ENCODE measurements at regions not wholly inside any gene's neighbourhood (a gene's known extent, or its start where the extent isn't known, plus 50 kb on each side); places are given as distances from the start of the nearest gene placed in this dataset.

DNA sequence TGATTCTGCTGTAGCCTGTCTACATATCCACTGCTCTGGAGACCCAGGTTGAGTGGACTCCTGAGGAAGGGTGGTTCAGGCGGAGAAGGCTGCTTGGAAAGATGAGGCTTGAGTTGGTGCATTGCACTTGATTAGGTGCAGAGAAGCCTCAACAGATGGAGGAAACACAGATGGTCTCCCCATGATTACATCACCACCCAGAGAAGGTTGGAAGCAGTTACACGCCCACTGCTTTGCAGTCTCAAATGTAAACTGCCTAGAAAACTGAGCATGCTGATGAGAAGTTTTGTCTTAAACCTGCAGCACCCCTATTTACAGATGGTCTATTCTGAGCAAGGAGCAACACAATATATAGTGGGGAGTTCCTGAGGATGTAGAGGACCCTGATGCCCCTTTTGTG lies 266.6 kb downstream of the PIK3R1 start:
- no peak overlapping the region for H3K27ac ChIP-seq
- intact Hi-C loops (cut with DNase I) = no loop called here
- TF ChIP-seq, protein P1, sequence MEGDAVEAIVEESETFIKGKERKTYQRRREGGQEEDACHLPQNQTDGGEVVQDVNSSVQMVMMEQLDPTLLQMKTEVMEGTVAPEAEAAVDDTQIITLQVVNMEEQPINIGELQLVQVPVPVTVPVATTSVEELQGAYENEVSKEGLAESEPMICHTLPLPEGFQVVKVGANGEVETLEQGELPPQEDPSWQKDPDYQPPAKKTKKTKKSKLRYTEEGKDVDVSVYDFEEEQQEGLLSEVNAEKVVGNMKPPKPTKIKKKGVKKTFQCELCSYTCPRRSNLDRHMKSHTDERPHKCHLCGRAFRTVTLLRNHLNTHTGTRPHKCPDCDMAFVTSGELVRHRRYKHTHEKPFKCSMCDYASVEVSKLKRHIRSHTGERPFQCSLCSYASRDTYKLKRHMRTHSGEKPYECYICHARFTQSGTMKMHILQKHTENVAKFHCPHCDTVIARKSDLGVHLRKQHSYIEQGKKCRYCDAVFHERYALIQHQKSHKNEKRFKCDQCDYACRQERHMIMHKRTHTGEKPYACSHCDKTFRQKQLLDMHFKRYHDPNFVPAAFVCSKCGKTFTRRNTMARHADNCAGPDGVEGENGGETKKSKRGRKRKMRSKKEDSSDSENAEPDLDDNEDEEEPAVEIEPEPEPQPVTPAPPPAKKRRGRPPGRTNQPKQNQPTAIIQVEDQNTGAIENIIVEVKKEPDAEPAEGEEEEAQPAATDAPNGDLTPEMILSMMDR (IDR thresholded peaks at IDR 0.05) = no peak
- peaks cover 2% of the 10 kb centered on the region for H3K9me3 ChIP-seq
- H3K4me1 ChIP-seq = no peaks in the 10 kb centered on the region
- no peak for DNase-seq
- no peak overlapping the region for H3K4me3 ChIP-seq
- no peaks in the 10 kb centered on the region for H3K36me3 ChIP-seq
- ATAC-seq = no peak
- H3K27me3 ChIP-seq (ENCODE audit: low read depth) = no peaks in the 10 kb centered on the region

DNA sequence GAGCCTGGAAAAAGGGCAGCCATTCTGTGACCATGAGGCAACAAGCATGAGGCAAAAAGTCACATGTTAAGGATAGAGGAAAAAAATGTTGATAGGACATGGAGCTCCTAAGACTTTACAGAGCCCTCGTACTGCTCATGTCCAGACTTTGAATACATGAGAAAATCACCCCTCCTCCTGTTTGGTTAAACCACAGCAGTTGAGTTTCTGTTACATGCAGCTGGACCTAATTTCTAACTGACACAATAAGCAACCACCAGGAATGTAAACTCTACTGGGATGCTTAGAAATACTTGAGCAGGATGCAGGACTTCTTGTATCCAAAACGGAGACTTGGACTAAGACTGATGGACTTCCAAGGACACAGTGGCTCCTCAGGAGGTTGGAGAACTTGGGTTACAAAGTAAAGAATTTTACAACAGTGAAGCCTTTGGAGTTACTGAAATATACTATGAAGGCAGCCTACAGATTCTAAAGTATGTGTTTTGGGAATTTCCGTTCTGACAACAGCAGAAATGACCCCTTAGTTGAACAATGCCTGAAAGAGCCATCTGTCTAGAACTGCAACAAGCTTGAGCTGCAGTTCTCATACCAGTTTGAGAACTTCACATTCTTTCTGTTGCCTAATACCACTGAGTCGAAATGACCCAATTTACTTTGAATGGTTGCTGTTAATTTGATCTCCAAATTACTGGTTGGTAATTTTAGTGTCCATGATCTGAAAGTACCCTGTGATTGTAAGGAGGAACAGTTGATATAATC lies 268.9 kb downstream of the PIK3R1 start:
- Histone ChIP-seq H3K27ac (no peak overlapping the region), H3K9me3 (peaks cover 11% of the 10 kb centered on the region), H3K36me3 (no peaks in the 10 kb centered on the region), H3K4me3 (no peak overlapping the region), H3K4me1 (no peaks in the 10 kb centered on the region), H3K27me3 (ENCODE audit: low read depth) (no peaks in the 10 kb centered on the region)
- ATAC-seq = no peak
- TF ChIP-seq, protein P1 (IDR thresholded peaks at IDR 0.05) = no peak
- no peak for DNase-seq
- intact Hi-C loops (cut with DNase I) = no loop called here

DNA sequence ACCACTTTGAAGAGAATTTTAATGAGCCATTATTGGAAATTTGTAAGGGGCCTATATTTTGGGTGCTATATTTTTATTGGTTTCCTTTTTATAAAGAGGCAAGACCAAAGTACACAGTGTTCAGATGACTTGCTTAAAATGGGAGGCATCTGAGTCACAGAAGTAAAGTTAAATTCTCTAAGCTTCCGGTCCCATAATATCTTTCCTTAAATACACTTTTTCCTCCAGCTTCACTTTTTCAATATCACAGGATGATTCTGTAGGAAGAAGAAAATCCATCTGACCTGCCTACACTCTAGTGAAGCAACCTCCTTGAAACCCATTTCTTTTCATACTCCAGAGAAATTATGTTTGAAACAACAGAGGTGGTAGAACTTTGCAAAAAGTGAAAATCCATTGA lies 274.0 kb downstream of the PIK3R1 start:
- Histone ChIP-seq H3K9me3 (peaks cover 11% of the 10 kb centered on the region), H3K4me3 (no peak overlapping the region), H3K36me3 (no peaks in the 10 kb centered on the region), H3K27me3 (ENCODE audit: low read depth) (no peaks in the 10 kb centered on the region), H3K27ac (no peak overlapping the region), H3K4me1 (no peaks in the 10 kb centered on the region)
- intact Hi-C loops (cut with DNase I) = no loop called here
- TF ChIP-seq, protein P1 (IDR thresholded peaks at IDR 0.05) = no peak
- no peak for ATAC-seq
- DNase-seq = no peak

DNA sequence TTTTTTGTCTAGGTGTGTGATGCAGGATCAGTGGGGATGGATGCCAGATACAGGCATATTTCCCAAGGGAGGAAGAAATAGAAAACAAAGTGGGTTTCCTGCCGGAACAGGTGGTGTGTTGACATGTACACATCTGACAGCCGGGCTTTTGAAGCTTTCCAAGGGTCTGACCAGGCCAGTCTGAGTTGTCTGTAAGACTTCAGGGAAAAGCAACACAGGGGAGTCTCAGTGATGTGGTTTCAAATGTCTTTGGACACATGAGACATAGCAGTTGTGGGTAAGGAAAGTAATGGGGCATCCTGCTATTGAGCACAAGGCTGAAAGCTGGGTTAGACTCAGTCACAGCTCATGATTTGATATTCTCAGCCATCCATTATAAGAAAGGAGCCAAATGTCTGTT lies 274.9 kb downstream of the PIK3R1 start:
- TF ChIP-seq, protein P1 (IDR thresholded peaks at IDR 0.05) = no peak
- no peak for ATAC-seq
- H3K4me1 ChIP-seq = no peaks in the 10 kb centered on the region
- intact Hi-C loops (cut with DNase I) = no loop called here
- no peak overlapping the region for H3K4me3 ChIP-seq
- no peaks in the 10 kb centered on the region for H3K27me3 ChIP-seq (ENCODE audit: low read depth)
- no peak overlapping the region for H3K27ac ChIP-seq
- H3K9me3 ChIP-seq = peaks cover 11% of the 10 kb centered on the region
- no peaks in the 10 kb centered on the region for H3K36me3 ChIP-seq
- no peak for DNase-seq

DNA sequence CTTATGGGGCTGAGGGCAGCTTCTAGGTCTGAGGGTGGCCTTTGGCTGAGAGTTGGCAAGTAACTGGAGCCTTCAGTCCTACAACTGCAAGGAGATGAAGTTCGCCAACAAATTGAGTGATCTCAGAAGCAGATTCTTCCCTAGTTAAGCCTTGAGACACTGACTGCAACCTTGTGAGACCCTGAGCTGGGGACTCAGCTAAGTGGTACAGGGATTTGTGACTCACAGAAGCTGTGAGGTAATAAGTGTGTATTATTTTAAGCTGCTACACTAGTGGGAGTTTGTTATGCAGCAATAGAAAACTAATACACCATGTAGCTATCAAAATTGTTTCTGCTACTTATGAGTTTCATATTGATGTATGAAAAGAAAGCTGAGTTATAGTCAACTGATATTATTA lies 279.2 kb downstream of the PIK3R1 start:
- Histone ChIP-seq H3K4me1 (no peaks in the 10 kb centered on the region), H3K4me3 (no peak overlapping the region), H3K36me3 (no peaks in the 10 kb centered on the region), H3K9me3 (peaks cover 11% of the 10 kb centered on the region), H3K27me3 (ENCODE audit: low read depth) (no peaks in the 10 kb centered on the region), H3K27ac (no peak overlapping the region)
- intact Hi-C loops (cut with DNase I) = no loop called here
- TF ChIP-seq, protein P1 (IDR thresholded peaks at IDR 0.05) = no peak
- ATAC-seq = no peak
- DNase-seq = no peak

Data from lower lobe of right lung (tissue), 2 donors.